Umbilical cord (tissue), 1 donor: ENCODE measurements at regions not wholly inside any gene's neighbourhood (a gene's known extent, or its start where the extent isn't known, plus 50 kb on each side); places are given as distances from the start of the nearest gene placed in this dataset.

Experiments
- DNase-seq: peaks from one replicate; pipeline ENCODE4 v3.0.0-alpha.2; 2015; ENCODE audit warnings: low spot score

DNA sequence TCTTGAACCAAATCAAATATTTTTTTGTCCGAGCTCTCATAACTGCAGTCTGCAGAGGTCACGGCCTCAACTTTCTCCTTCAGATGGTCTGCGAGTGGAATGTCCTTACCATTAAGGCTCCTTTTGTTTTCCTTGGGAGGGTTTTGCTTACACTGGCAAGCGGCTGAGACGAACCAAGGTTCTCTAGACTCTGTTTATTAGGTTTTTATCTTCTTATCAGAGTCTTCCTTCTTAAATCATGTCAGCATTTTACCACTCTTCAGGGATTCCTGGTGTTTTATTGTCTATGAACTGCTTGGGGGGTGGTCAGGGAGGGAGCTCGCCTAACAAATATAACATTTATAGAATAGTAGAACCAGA lies 773.7 kb upstream of the NR2F2 start:
- peak; percentile 63 for DNase-seq

DNA sequence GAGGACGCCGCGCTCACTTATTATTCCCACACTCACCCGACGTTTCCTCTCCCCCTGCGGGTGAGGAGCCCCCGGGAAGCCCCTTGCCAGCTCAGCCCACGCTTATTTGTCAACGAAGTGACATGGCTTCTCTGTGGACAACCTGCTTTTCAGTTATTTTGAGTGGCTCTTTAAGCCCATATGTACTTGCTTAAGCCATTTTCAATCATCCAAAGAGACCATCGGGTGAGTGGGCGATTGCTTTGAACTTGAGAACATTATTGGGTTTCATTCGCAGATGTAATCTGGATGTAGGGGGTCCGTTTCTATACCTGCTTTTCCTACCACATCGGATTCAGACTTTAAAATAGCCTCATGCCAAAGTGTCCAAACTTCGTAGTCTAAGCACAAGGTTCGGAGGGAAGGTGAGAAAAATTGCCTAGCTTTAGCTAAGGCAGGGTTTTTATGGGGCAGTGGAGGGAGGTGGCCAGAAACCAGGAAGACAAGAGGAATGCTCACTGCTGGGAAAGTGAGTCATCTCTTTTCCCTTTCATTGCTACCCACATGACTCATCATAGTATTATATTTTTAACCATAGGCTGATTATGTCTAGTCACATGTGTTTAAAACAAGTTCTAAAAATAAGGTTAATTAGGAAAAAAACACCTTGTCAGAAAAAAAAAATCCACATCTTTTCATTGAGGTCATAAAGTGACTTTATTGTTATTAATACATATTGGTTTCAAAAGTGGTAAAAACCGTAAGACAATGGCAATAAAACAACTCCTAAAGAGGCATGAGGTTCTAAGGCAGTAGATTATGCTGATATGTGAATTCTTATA lies 773.1 kb upstream of the NR2F2 start:
- peak; percentile 79 for DNase-seq

DNA sequence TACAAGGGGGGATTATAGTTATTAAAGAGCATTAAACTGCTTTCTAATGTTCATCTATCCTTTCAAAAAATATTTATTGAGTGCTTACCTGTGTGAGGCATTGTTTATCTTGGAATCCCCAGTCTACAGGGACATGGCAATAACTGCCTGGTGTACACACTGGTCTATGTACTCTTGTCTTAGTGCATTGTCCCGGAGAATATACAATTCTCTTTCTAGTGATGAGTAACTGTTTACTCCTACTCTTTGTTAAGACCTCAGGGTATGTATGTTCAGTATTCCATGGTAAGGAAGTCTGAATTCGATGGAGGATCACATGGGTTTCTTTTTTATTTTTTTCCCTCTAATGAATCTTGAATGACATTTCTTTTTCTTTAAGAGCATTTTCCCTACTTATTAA lies 772.4 kb upstream of the NR2F2 start:
- no peak for DNase-seq

GRCh38 chr15:95558916-95559315 lies 771.6 kb upstream of the NR2F2 start:
- no peak for DNase-seq

DNA sequence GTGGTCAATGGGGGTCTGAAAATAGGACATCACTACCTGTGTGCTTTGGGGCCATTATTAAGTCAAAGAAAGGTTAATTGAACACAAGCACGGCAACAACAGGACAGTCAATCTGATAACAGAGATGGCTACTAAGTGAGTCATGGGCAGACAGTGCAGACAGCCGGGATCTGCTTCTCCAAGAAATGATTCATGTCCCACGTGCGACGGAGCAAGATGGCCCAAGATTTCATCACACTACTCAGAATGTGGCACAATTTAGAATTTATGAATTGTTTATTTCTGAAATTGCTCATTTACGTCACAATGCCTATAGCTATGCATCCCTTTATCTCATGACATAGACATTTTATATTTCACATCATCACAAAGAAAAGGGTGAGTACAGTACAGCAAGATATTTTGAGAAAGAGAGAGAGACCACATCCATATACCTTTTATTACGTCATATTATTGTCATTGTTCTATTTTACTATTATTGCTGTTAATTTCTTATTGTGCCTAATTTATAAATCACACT lies 770.6 kb upstream of the NR2F2 start:
- DNase-seq: peak; percentile 29

- no peak for DNase-seq
These were observed 769.0 kb upstream of the NR2F2 start for GRCh38 chr15:95561463-95561862.

DNA sequence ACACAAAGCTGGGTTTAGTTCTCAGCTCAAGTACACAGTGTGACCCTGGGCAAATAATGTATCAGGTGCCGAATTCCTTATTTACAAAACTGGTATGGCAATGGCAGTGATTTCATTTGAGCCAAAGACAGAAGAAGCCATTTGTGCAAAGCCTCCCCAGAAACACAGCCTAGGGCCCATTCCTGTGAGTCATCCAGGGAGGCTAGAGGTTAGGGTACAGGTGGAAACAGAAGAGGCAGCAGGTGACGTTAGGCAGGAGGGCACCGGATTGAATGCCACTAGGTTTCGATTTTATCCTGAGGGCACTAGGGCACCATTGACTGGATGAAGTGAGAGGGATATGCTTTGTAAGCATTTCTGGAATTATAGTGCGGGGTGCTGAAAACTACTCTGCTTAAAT lies 766.9 kb upstream of the NR2F2 start:
- DNase-seq: no peak

GRCh38 chr15:95565016-95565600 lies 765.4 kb upstream of the NR2F2 start:
- no peak for DNase-seq

DNA sequence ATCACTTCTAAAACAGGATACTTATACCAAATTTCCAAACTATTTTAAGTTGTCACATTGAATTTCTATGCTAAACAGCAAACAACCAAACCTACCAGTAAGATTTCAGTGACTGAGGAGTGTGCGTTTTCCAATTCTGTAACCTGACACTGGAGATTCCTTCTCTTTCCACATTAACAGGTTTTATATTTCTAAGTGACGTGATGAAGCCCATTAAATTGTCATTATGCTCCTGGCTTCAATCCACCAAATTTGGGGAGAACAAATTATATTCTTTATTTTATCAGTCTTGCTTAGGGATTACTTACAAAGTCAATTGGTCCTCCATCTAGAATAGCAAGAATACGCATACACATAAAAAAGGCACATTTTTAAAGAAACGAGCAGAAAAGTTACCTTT lies 764.8 kb upstream of the NR2F2 start:
- no peak for DNase-seq

DNA sequence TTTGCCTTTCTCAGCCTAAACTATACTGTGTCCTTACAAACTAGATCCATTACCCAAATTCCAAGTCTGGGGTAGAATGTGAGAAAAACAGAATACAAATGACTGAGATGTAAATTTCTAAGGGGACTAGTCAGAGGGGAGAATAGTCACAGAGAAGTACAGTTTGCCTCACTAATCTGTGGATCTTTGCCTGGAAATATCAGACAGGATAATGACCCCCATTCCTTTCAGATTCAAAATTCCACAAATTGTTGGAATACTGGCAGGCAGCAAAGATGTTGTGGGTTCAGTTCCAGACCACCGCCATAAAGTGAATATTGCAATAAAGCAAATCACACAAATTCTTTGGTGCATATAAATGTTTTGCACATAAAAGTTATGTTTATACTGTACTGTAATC lies 762.8 kb upstream of the NR2F2 start:
- DNase-seq: no peak

DNA sequence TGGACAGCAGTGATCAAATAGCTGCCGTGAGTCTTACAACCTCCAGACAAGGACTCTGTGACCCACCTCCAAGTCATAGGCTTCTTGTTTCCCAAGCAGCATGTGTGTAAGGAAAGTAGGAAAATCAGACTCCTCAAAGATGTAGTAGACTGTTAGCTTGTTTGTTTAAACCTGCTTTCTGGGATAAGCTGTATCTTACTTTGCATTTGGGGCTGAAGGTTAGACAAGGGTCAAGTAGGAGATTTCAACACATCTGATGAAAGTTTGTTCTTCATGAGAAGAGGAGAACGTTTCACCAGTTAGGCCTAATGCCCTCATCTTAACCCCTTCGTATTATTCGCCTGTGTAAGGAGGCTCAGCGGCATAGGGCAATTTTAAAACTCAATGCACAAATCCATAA lies 756.4 kb upstream of the NR2F2 start:
- DNase-seq: no peak

DNA sequence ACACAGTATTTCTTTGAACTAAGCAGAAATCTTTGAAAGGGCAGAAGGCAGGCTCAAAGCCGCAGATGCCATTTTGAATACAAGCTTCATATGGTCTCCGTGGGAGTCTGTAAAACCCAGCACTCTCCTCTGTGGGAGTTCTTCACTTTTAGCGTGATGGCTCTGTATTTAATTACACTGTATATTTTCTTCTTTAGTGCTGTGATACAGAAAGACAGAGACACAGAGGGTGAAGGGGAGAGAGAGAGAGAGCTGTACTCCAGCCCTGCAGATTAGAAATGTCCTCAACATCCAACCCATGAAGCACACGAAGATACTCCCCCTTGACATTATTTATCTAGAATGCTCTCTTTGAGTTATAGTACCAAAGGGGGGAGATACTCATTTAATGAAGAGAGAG lies 752.6 kb upstream of the NR2F2 start:
- DNase-seq: no peak

- DNase-seq: peak; percentile 30
These were observed 750.4 kb upstream of the NR2F2 start for GRCh38 chr15:95580121-95580520.

DNA sequence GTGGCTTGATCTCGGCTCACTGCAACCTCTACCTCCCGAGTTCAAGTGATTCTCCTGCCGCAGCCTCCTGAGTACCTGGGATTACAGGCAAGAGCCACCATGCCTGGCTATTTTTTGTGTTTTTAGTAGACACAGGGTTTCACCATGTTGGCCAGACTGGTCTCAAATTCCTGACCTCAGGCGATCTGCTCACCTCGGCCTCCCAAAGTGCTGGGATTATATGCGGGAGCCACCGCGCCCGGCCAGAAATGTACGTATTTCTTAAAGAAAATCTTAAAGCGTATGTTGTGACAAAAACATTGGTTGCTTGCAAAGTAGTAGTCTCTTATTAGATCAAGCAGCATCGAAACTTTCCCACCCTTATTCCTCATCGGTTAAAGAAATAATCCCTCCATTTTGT lies 748.9 kb upstream of the NR2F2 start:
- no peak for DNase-seq

- no peak for DNase-seq
These were observed 746.4 kb upstream of the NR2F2 start for GRCh38 chr15:95584088-95584487.

- DNase-seq: no peak
These were observed 742.4 kb upstream of the NR2F2 start for GRCh38 chr15:95588056-95588455.

GRCh38 chr15:95590533-95591044 lies 739.9 kb upstream of the NR2F2 start:
- peak; percentile 26 for DNase-seq

DNA sequence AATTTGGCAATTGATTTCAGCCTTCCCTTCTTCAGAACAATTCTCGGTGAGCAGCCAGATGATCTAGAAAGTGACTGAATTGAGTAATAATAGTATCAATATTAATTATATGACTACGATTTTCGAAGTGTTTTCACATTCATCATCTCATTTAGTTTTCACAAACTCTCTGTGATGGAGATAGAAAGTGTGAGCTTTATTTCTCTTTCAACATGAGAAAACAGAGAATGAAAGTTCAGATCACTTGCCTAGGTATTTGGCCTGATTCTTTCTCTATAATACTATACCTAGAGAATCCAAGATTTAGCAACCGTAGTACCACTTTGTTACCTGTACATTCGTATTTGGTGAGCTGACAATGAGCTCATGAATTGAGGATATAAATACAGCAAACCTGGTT lies 739.2 kb upstream of the NR2F2 start:
- DNase-seq: no peak

DNA sequence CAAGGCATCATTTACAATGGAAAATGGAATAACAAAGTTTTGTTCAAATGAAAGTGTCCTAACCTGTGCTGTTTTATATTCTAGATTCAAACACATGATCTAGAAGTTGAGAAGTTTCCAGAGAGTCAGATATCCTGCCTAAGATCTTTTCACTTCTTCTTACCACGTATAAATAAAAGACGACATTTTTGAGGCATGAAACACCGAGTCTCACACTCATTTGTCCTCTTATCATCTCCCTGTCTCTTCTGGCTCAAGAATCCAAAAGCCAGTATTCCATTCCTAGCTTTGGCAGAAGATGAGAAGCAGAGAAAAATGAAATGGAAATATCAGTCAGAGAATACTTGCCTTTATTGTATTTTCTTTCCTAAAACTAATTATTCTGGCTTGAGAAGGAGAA lies 738.6 kb upstream of the NR2F2 start:
- DNase-seq: peak; percentile 28

DNA sequence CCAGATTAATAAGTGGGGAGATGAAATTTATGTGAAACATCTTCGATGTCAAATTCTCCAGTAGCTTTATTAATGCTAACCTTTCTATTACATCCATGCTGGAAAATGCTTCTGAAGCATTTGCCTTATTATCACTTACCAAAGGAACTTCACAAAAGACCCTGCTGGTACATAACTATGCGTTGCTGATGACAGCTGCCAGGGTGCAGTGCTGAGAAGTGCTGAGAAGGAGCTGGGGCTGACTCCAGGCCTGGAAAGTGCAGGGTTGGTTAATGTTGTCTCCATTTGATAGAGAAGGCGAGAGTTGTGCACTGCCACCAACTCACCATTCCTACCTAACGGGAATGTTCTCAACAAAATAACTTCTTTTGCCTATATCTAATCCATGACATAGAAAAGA lies 736.0 kb upstream of the NR2F2 start:
- no peak for DNase-seq

GRCh38 chr15:95595759-95596158 lies 734.7 kb upstream of the NR2F2 start:
- no peak for DNase-seq

DNA sequence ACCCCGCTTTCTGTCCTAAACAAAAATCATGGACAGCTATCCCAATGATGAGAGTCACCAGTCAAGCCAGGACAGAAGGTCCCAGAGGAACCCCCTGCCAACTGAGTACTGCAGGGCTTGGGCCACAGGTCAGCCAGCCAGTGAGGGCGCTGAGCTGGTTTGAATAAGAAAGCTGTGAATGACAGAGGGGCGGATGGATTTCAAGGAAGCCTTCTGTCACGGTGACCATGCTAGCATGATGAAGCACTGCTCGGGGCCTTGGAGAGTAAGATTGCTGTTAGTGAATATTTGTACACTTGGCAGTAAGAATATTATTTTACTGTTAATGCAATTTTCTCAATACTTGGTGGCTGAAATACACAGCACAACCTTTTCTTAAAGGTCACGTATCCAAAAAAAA lies 734.0 kb upstream of the NR2F2 start:
- no peak for DNase-seq

DNA sequence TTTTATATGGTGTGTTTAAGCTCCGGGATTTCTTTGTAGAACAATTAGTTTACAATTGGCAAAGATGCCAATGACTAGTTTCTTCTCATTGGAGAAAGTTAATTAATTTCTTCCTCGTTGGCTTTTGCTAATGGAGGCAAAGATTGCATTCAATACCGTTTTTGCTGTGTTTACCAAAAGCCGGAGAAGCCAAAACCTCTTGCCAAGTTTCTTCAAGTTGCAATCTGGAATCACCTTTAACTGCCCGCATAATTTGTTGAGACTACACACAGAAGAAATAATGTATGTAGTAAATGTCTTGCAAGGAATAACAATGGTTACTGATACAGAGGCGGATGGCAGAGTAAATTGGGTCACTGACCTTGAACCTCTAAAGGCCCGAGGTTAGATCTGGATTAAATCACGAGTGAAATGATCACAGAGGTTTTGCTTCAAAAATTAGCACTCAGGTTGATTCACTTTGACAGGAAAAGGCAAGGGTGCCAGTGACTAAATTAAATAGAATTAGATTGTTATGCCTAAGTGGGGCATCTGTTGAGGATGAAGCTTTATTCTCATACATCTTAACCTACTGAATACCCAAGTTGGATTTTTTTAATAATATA lies 732.1 kb upstream of the NR2F2 start:
- no peak for DNase-seq
